Fibroblast of the aortic adventitia (primary cell): ENCODE measurements at regions not wholly inside any gene's neighbourhood (a gene's known extent, or its start where the extent isn't known, plus 50 kb on each side); places are given as distances from the start of the nearest gene placed in this dataset.

ENCODE experiments used
- DNase-seq: peaks from one replicate; pipeline ENCODE4 v3.0.0-alpha.2; 2010; ENCODE audit warnings: low read depth
- H3K4me3 ChIP-seq: 2 replicates; pipeline ENCODE4 v1.5.1; 2011; ENCODE audit warnings: low read depth, mild to moderate bottlenecking, control low read depth, low read length, moderate library complexity
- CTCF ChIP-seq: IDR thresholded peaks from 2 replicates; pipeline ENCODE4 v1.5.1; 2011; ENCODE audit warnings: mild to moderate bottlenecking, low read length, control low read depth, inconsistent platforms; ENCODE audit not compliant: insufficient read depth

- TF ChIP-seq CTCF = no peak
- DNase-seq = no peak
- H3K4me3 ChIP-seq = no peak overlapping the region
These were observed 198.7 kb upstream of the VSTM2A start for GRCh38 chr7:54343511-54343910.

- DNase-seq = peak; percentile 79
These were observed 196.4 kb upstream of the VSTM2A start for GRCh38 chr7:54345746-54346145.

GRCh38 chr7:54349229-54349628 lies 192.9 kb upstream of the VSTM2A start:
- TF ChIP-seq CTCF = no peak
- H3K4me3 ChIP-seq = no peak overlapping the region
- peak; percentile 76 for DNase-seq

More at GRCh38 chr7:54345746-54346145, 196.4 kb upstream of the VSTM2A start:
- H3K4me3 ChIP-seq = no peak overlapping the region
- TF ChIP-seq CTCF = no peak

GRCh38 chr7:54354436-54354835 lies 187.7 kb upstream of the VSTM2A start:
- no peak overlapping the region for H3K4me3 ChIP-seq
- no peak for TF ChIP-seq CTCF
- peak; percentile 19 for DNase-seq

- no peak for TF ChIP-seq CTCF
- H3K4me3 ChIP-seq = no peak overlapping the region
- no peak for DNase-seq
These were observed 186.3 kb upstream of the VSTM2A start for GRCh38 chr7:54355842-54356241.

GRCh38 chr7:54360075-54360840 lies 181.9 kb upstream of the VSTM2A start:
- no peak overlapping the region for H3K4me3 ChIP-seq
- TF ChIP-seq CTCF = no peak
- DNase-seq = no peak

- H3K4me3 ChIP-seq = no peak overlapping the region
- no peak for TF ChIP-seq CTCF
- DNase-seq = no peak
These were observed 151.6 kb upstream of the VSTM2A start for GRCh38 chr7:54390565-54390964.
